PFSK-1 (cell line): ENCODE measurements at regions not wholly inside any gene's neighbourhood (a gene's known extent, or its start where the extent isn't known, plus 50 kb on each side); places are given as distances from the start of the nearest gene placed in this dataset.

Source experiments
- POLR2AphosphoS5 ChIP-seq: IDR thresholded peaks from 2 replicates; pipeline ENCODE4 v1.6.1; 2012; ENCODE audit warnings: low read depth, mild to moderate bottlenecking, control low read depth, low read length, moderate library complexity
- SIN3A ChIP-seq: IDR thresholded peaks from 2 replicates; pipeline ENCODE4 v1.6.1; 2012; ENCODE audit warnings: mild to moderate bottlenecking, low read length, moderate library complexity, borderline replicate concordance; ENCODE audit not compliant: insufficient read depth
- TAF1 ChIP-seq: IDR thresholded peaks from 2 replicates; pipeline ENCODE4 v1.6.1; 2012; ENCODE audit warnings: low read length, control low read depth, borderline replicate concordance; ENCODE audit not compliant: insufficient read depth

DNA sequence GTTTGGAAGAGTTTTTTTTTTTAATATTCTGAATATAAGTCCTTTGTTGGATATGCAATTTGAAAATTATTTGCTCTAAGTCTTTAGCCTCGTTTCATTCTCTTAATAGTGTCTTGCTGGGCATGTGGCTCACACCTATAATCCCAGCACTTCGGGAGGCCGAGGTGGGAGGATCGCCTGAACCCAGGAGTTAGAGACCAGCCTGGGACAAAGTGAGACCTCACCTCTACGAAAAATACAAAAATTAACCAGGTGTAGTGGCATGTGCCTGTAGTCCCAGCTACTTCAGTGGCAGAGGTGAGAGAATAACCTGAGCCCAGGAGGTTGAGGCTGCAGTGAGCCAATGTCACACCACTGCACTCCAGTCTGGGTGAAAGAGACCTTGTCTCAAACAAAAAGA lies 87.3 kb upstream of the UBAC2 start:
- TF ChIP-seq POLR2AphosphoS5 (no peak), SIN3A (no peak), TAF1 (no peak)
